IPS-NIHi7 (cell line): ENCODE measurements at regions not wholly inside any gene's neighbourhood (a gene's known extent, or its start where the extent isn't known, plus 50 kb on each side); places are given as distances from the start of the nearest gene placed in this dataset.
"Not testable (repeated sequence)": the region's sequence is repeated elsewhere in the genome, so short reads cannot be mapped to it uniquely, and the experiment has no call there.

Experiments
- DNase-seq: peaks from one replicate; pipeline ENCODE4 v3.0.0; 2012; ENCODE audit warnings: mixed read lengths; ENCODE audit errors: extremely low spot score

GRCh38 chrX:40245488-40246071, 147.8 kb upstream of the BCOR start:
- no peak for DNase-seq

GRCh38 chrX:40244980-40245379, 147.2 kb upstream of the BCOR start:
- DNase-seq: no peak

GRCh38 chrX:40243755-40244515, 146.2 kb upstream of the BCOR start:
- no peak for DNase-seq

GRCh38 chrX:40240844-40241243, 143.1 kb upstream of the BCOR start:
- no peak for DNase-seq

GRCh38 chrX:40237731-40238178, 140.0 kb upstream of the BCOR start:
- no peak for DNase-seq

- no peak for DNase-seq
Observed at GRCh38 chrX:40230646-40231045, 132.9 kb upstream of the BCOR start.

GRCh38 chrX:40227125-40227524, 129.4 kb upstream of the BCOR start:
- DNase-seq: no peak

- no peak for DNase-seq
Observed at GRCh38 chrX:40224658-40225057, 126.9 kb upstream of the BCOR start.

GRCh38 chrX:40222612-40223011, 124.9 kb upstream of the BCOR start:
- DNase-seq: not testable (repeated sequence)

- DNase-seq: no peak
Observed at GRCh38 chrX:40213092-40213491, 115.3 kb upstream of the BCOR start.

- no peak for DNase-seq
Observed at GRCh38 chrX:40209951-40210617, 112.3 kb upstream of the BCOR start.

GRCh38 chrX:40207626-40208025, 109.9 kb upstream of the BCOR start:
- no peak for DNase-seq

- DNase-seq: no peak
Observed at GRCh38 chrX:40205471-40205870, 107.7 kb upstream of the BCOR start.

- no peak for DNase-seq
Observed at GRCh38 chrX:40202456-40202855, 104.7 kb upstream of the BCOR start.

GRCh38 chrX:40201329-40201885, 103.6 kb upstream of the BCOR start:
- no peak for DNase-seq

GRCh38 chrX:40199704-40200103, 101.9 kb upstream of the BCOR start:
- no peak for DNase-seq

- DNase-seq: no peak
Observed at GRCh38 chrX:40197071-40197470, 99.3 kb upstream of the BCOR start.

- no peak for DNase-seq
Observed at GRCh38 chrX:40195368-40195767, 97.6 kb upstream of the BCOR start.

GRCh38 chrX:40192196-40192595, 94.4 kb upstream of the BCOR start:
- no peak for DNase-seq

- no peak for DNase-seq
Observed at GRCh38 chrX:40189637-40190036, 91.9 kb upstream of the BCOR start.

- DNase-seq: no peak
Observed at GRCh38 chrX:40188573-40189417, 91.0 kb upstream of the BCOR start.

- no peak for DNase-seq
Observed at GRCh38 chrX:40184968-40185367, 87.2 kb upstream of the BCOR start.
